Neural progenitor cell (in vitro differentiated cells): ENCODE measurements at regions not wholly inside any gene's neighbourhood (a gene's known extent, or its start where the extent isn't known, plus 50 kb on each side); places are given as distances from the start of the nearest gene placed in this dataset.

Source experiments
- EZH2phosphoT487 ChIP-seq: fragments of 200-600 bp; sonication (generic); IDR thresholded peaks from 2 replicates; pipeline ENCODE4 v1.6.1; 2017; ENCODE audit warnings: antibody characterized with exemption
- TF ChIP-seq, protein P1 (sequence below): fragments of 200-600 bp; sonication (generic); IDR thresholded peaks from 2 replicates; pipeline ENCODE4 v1.5.1; 2017; ENCODE audit warnings: antibody characterized with exemption, mild to moderate bottlenecking

DNA sequence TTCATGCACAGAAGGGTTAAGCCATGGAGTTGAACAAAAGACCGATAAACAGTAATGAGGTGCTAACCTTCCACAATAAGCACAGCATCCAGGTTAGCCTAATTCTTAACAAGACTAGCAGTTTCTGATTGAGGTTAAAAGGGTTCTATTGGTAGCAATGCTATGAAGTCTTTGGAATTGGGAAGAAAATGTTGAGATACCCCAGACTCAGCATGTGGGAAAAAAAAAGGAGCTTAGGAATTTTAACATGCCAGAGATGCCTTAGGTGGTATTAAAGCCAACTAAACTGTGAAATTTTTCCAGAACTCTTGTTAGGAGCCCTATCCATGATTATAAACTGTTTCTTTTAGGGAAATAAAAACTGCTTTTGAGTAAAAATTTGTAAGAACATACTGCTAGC is 391.7 kb downstream of the GABRG1 start:
- TF ChIP-seq EZH2phosphoT487, result no peak
- TF ChIP-seq, protein P1, sequence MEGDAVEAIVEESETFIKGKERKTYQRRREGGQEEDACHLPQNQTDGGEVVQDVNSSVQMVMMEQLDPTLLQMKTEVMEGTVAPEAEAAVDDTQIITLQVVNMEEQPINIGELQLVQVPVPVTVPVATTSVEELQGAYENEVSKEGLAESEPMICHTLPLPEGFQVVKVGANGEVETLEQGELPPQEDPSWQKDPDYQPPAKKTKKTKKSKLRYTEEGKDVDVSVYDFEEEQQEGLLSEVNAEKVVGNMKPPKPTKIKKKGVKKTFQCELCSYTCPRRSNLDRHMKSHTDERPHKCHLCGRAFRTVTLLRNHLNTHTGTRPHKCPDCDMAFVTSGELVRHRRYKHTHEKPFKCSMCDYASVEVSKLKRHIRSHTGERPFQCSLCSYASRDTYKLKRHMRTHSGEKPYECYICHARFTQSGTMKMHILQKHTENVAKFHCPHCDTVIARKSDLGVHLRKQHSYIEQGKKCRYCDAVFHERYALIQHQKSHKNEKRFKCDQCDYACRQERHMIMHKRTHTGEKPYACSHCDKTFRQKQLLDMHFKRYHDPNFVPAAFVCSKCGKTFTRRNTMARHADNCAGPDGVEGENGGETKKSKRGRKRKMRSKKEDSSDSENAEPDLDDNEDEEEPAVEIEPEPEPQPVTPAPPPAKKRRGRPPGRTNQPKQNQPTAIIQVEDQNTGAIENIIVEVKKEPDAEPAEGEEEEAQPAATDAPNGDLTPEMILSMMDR, result no peak
